PC-3 (cell line): ENCODE measurements at regions not wholly inside any gene's neighbourhood (a gene's known extent, or its start where the extent isn't known, plus 50 kb on each side); places are given as distances from the start of the nearest gene placed in this dataset.

Source experiments
- ATAC-seq: fragments of 200-7000 bp; cut with Tn5 transposase; 2 replicates; pipeline ENCODE4 v1.9.1; 2020; ENCODE audit warnings: mild to moderate bottlenecking, moderate library complexity
- BruUV-seq: library from RNA; stranded (reverse); fragments of 400-500 nt; replicated peaks from 2 replicates; lab custom pipeline; 2021; lab: Mats Ljungman, UMichigan
- CTCF ChIA-PET: fragments of 300-600 bp; sonication (Branson Sonifier 250); formaldehyde crosslinking; loops from one replicate; lab custom pipeline; 2022; ENCODE audit warnings: antibody characterized with exemption; lab: Charles Lee
- POLR2A ChIA-PET: fragments of 300-600 bp; sonication (Branson Sonifier 250); formaldehyde crosslinking; loops from one replicate; lab custom pipeline; 2022; ENCODE audit warnings: antibody characterized with exemption; ENCODE audit not compliant: unreplicated experiment; lab: Charles Lee
- DNase-seq: peaks from one replicate; pipeline ENCODE4 v3.0.0-alpha.2; 2015
- H2AFZ ChIP-seq: fragments of 300-600 bp; sonication (generic); 2 replicates; pipeline ENCODE4 v1.6.0; 2016; ENCODE audit warnings: antibody characterized with exemption, low read length
- H3F3A ChIP-seq: fragments of 300-600 bp; sonication (generic); one replicate; pipeline ENCODE4 v1.6.0; 2017; ENCODE audit warnings: antibody characterized with exemption, low read length, control low read depth, mild to moderate bottlenecking; ENCODE audit not compliant: unreplicated experiment
- H3K27ac ChIP-seq: fragments of 300-600 bp; sonication (generic); 2 replicates; pipeline ENCODE4 v1.5.1; 2016; ENCODE audit warnings: mild to moderate bottlenecking, low read length
- H3K27me3 ChIP-seq: fragments of 300-600 bp; sonication (generic); 2 replicates; pipeline ENCODE4 v1.6.1; 2016; ENCODE audit warnings: low read length, mixed read lengths
- H3K36me3 ChIP-seq: fragments of 300-600 bp; sonication (generic); 2 replicates; pipeline ENCODE4 v1.6.1; 2016; ENCODE audit warnings: low read depth, mixed run types, low read length, mixed read lengths
- H3K4me1 ChIP-seq: fragments of 300-600 bp; sonication (generic); 2 replicates; pipeline ENCODE4 v1.5.1; 2016; ENCODE audit warnings: low read length; ENCODE audit not compliant: insufficient read depth
- H3K4me2 ChIP-seq: fragments of 300-600 bp; sonication (generic); 2 replicates; pipeline ENCODE4 v1.6.0; 2016; ENCODE audit warnings: low read length
- H3K4me3 ChIP-seq: fragments of 300-600 bp; sonication (generic); 2 replicates; pipeline ENCODE4 v1.5.1; 2016; ENCODE audit warnings: mild to moderate bottlenecking, low read length, mixed read lengths
- H3K79me2 ChIP-seq: fragments of 300-600 bp; sonication (generic); 2 replicates; pipeline ENCODE4 v1.6.1; 2017; ENCODE audit warnings: low read length, mixed read lengths
- H3K9ac ChIP-seq: fragments of 300-600 bp; sonication (generic); 2 replicates; pipeline ENCODE4 v1.6.0; 2016; ENCODE audit warnings: mild to moderate bottlenecking, low read length
- H3K9me2 ChIP-seq: fragments of 300-600 bp; sonication (generic); replicated peaks from 2 replicates; pipeline ENCODE4 v1.6.1; 2016; ENCODE audit warnings: mixed run types, low read length, mixed read lengths
- H3K9me3 ChIP-seq: fragments of 300-600 bp; sonication (generic); 2 replicates; pipeline ENCODE4 v1.6.1; 2016; ENCODE audit warnings: low read length, mixed read lengths
- H4K20me1 ChIP-seq: fragments of 300-600 bp; sonication (generic); 2 replicates; pipeline ENCODE4 v1.6.1; 2016; ENCODE audit warnings: low read length, mixed read lengths
- EZH2 ChIP-seq: fragments of 300-600 bp; sonication (generic); IDR thresholded peaks from one replicate; pipeline ENCODE4 v1.6.1; 2017; ENCODE audit warnings: antibody characterized with exemption, mild to moderate bottlenecking, low read length; ENCODE audit not compliant: unreplicated experiment
- EZH2phosphoT487 ChIP-seq: fragments of 300-600 bp; sonication (generic); IDR thresholded peaks from 2 replicates; pipeline ENCODE4 v1.6.1; 2018; ENCODE audit warnings: mild to moderate bottlenecking, antibody characterized with exemption, low read length, borderline replicate concordance
- intact Hi-C: fragments of 100-400 bp; cut with micrococcal nuclease; formaldehyde crosslinking; loops from 2 replicates; pipeline ENCODE4 v1.9.0; 2023
- TF ChIP-seq, protein P1 (sequence below): fragments of 300-600 bp; sonication (generic); conservative IDR thresholded peaks from 2 replicates; pipeline ENCODE4 v1.5.1; 2017; ENCODE audit warnings: antibody characterized with exemption, low read depth, mild to moderate bottlenecking, low read length

DNA sequence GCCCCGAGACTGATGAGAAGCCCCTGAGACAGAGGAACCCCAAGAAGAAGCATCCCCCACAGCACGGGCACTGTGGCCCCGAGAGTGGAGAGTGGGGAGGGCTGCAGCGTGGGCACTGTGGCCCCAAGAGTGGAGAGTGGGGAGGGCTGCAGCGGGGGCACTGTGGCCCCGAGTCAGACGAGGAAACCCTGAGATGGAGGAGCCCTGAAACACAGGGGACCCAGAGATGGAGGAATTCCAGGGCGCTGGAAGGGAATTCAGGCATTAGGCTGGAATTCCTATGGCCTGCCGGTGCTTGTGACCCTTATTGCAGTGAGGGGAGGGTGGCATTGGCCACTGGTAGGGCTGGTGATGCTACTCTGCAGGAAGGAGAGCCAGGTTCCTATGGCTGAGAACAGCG, 168.6 kb upstream of the SHH start:
- DNase-seq (no peak), ATAC-seq (no peak)
- no peaks in the 10 kb centered on the region for H3K36me3 ChIP-seq
- H3K9ac ChIP-seq: no peak overlapping the region
- CTCF ChIA-PET: no interaction called here
- H3K4me2 ChIP-seq: no peak overlapping the region
- intact Hi-C loops: no loop called here
- H3K27me3 ChIP-seq: peaks cover 35% of the 10 kb centered on the region
- H2AFZ ChIP-seq: no peak overlapping the region
- no peaks in the 10 kb centered on the region for H3K79me2 ChIP-seq
- POLR2A ChIA-PET: no interaction called here
- no peaks in the 10 kb centered on the region for H3K9me3 ChIP-seq
- no peaks in the 10 kb centered on the region for H3K9me2 ChIP-seq
- no TSS peak for BruUV-seq
- no peaks in the 10 kb centered on the region for H3K4me1 ChIP-seq
- no peaks in the 10 kb centered on the region for H3F3A ChIP-seq
- H3K4me3 ChIP-seq: no peak overlapping the region
- H4K20me1 ChIP-seq: no peaks in the 10 kb centered on the region
- no peak overlapping the region for H3K27ac ChIP-seq
- TF ChIP-seq EZH2phosphoT487 (no peak), EZH2 (no peak)
- TF ChIP-seq, protein P1, sequence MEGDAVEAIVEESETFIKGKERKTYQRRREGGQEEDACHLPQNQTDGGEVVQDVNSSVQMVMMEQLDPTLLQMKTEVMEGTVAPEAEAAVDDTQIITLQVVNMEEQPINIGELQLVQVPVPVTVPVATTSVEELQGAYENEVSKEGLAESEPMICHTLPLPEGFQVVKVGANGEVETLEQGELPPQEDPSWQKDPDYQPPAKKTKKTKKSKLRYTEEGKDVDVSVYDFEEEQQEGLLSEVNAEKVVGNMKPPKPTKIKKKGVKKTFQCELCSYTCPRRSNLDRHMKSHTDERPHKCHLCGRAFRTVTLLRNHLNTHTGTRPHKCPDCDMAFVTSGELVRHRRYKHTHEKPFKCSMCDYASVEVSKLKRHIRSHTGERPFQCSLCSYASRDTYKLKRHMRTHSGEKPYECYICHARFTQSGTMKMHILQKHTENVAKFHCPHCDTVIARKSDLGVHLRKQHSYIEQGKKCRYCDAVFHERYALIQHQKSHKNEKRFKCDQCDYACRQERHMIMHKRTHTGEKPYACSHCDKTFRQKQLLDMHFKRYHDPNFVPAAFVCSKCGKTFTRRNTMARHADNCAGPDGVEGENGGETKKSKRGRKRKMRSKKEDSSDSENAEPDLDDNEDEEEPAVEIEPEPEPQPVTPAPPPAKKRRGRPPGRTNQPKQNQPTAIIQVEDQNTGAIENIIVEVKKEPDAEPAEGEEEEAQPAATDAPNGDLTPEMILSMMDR: no peak

DNA sequence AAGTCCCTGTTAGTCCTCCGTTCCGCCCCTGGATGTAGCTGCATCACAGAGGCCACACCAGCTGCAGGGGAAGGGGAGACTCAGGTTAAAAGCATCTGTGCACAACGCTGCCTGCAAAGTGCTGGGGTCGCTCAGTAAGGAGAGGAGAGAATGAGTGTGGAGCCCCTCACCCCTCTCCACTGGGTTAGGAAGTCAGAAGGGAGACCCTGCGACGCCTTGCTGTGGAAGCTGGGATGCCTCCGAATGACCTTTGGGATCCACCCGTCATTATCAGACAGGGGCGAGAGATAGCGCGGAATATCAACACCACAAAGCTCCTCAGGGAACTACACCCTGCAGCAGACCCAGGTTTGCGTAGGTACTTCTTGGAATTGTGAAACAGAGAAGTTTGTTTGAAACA, 167.7 kb upstream of the SHH start:
- no peak overlapping the region for H2AFZ ChIP-seq
- no peaks in the 10 kb centered on the region for H3K79me2 ChIP-seq
- H3K9me3 ChIP-seq: no peaks in the 10 kb centered on the region
- no TSS peak for BruUV-seq
- H3K4me2 ChIP-seq: no peak overlapping the region
- no peak overlapping the region for H3K4me3 ChIP-seq
- DNase-seq (no peak), ATAC-seq (no peak)
- H3K9me2 ChIP-seq: no peaks in the 10 kb centered on the region
- no peaks in the 10 kb centered on the region for H3K4me1 ChIP-seq
- intact Hi-C loops: no loop called here
- no peak overlapping the region for H3K27ac ChIP-seq
- H3K9ac ChIP-seq: no peak overlapping the region
- ChIA-PET CTCF (no interaction called here), POLR2A (no interaction called here)
- no peaks in the 10 kb centered on the region for H3F3A ChIP-seq
- H4K20me1 ChIP-seq: no peaks in the 10 kb centered on the region
- H3K27me3 ChIP-seq: peaks cover 38% of the 10 kb centered on the region
- H3K36me3 ChIP-seq: no peaks in the 10 kb centered on the region
- TF ChIP-seq, protein P1: no peak
- TF ChIP-seq EZH2phosphoT487: no peak

DNA sequence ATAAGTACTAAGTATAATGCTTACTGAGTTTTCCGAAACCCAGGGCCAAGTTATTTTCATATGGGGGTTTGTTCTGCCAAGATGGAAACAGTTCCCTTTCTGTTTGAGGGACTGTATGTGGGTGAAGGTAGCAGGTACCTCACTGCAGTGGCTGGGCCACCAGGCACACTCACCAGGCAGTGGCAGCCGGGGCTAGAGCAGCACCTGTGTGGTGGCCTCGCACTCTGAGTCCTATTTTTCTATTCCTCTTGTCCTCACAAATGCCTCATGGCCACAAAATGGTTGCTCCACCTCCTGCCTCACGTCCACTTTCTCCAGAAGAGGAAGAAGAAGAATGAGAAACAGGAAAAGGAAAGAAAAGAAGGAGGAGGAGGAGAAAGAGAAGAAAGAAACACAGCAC, 167.3 kb upstream of the SHH start:
- Histone ChIP-seq H3K4me2 (no peak overlapping the region), H3K9ac (no peak overlapping the region), H3K27me3 (peaks cover 38% of the 10 kb centered on the region), H3F3A (no peaks in the 10 kb centered on the region), H3K36me3 (no peaks in the 10 kb centered on the region), H4K20me1 (no peaks in the 10 kb centered on the region), H3K4me1 (no peaks in the 10 kb centered on the region), H3K4me3 (no peak overlapping the region), H2AFZ (no peak overlapping the region), H3K9me3 (no peaks in the 10 kb centered on the region), H3K9me2 (no peaks in the 10 kb centered on the region), H3K27ac (no peak overlapping the region), H3K79me2 (no peaks in the 10 kb centered on the region)
- POLR2A ChIA-PET: no interaction called here
- intact Hi-C loops: no loop called here
- DNase-seq (no peak), ATAC-seq (no peak)
- TF ChIP-seq, protein P1: no peak
- TF ChIP-seq EZH2phosphoT487 (no peak), EZH2 (no peak)
- CTCF ChIA-PET: no interaction called here
- no TSS peak for BruUV-seq
